ENCODE measurements at regions not wholly inside any gene's neighbourhood (a gene's known extent, or its start where the extent isn't known, plus 50 kb on each side); places are given as distances from the start of the nearest gene placed in this dataset.

DNA sequence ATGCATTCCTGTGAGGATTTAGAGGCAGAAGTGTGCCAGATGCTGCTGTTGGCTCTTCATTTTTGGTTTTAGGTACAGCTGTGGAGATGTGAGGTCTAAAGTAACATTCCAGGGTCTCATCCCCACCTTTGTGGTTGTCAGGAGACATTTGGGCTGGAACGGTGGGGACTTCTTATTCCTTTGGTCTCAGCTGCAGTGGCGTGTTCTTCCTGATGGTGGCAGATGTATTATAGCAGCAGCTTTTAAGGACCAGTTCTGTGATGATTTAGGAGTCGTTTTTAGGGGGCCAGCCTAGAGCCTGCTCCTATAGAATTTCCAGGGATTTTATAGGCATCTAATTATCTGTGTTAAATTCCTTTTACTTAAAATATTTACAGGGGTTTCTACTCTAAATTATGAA lies 221.0 kb upstream of the EOMES start:
- no peak overlapping the region for H2AFZ ChIP-seq
- WGBS (ENCODE audit: low lambda C conversion rate, missing lambda C conversion rate), result 18% methylated on average over 3 of the region's 3 CpGs

DNA sequence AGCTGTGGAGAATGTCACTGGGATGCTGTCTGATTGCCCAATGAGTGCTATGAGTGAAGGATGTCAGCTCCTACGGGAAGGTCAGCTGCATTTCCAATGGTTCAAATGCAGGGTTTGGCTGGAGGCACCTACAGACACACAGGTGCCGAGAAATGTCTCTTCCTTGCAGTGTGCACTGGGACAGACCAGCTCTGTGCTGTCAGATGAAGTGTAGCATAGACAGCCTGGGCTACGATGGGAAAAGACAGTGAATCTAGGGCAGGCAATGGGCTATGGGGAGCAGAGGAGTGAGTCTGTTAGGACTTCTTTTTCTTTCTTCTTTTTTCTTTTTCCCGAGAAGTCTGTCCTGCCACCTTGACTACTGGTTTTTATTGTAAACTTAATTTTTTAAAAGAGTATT lies 223.1 kb upstream of the EOMES start:
- TF ChIP-seq, protein P1, sequence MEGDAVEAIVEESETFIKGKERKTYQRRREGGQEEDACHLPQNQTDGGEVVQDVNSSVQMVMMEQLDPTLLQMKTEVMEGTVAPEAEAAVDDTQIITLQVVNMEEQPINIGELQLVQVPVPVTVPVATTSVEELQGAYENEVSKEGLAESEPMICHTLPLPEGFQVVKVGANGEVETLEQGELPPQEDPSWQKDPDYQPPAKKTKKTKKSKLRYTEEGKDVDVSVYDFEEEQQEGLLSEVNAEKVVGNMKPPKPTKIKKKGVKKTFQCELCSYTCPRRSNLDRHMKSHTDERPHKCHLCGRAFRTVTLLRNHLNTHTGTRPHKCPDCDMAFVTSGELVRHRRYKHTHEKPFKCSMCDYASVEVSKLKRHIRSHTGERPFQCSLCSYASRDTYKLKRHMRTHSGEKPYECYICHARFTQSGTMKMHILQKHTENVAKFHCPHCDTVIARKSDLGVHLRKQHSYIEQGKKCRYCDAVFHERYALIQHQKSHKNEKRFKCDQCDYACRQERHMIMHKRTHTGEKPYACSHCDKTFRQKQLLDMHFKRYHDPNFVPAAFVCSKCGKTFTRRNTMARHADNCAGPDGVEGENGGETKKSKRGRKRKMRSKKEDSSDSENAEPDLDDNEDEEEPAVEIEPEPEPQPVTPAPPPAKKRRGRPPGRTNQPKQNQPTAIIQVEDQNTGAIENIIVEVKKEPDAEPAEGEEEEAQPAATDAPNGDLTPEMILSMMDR (IDR thresholded peaks at IDR 0.05; ENCODE audit: poor library complexity), result no peak
- TF ChIP-seq EZH2phosphoT487 (IDR thresholded peaks at IDR 0.05; ENCODE audit: low read depth, severe bottlenecking, unreplicated experiment) (no peak), EZH2 (IDR thresholded peaks at IDR 0.05; ENCODE audit: borderline replicate concordance) (no peak)
- Histone ChIP-seq H3K9me3 (ENCODE audit: low read depth) (peaks cover 2% of the 10 kb centered on the region), H3K4me1 (ENCODE audit: insufficient read depth) (no peaks in the 10 kb centered on the region), H3K4me3 (no peak overlapping the region), H3K27ac (no peak overlapping the region), H3K27me3 (no peaks in the 10 kb centered on the region), H3K4me2 (no peak overlapping the region), H3K36me3 (replicated peaks; ENCODE audit: insufficient read depth, low read depth) (no peaks in the 10 kb centered on the region), H3K9me2 (replicated peaks; ENCODE audit: insufficient read depth) (no peaks in the 10 kb centered on the region), H4K20me1 (ENCODE audit: insufficient read depth, poor library complexity, severe bottlenecking) (no peaks in the 10 kb centered on the region), H3K79me2 (no peaks in the 10 kb centered on the region), H2AFZ (no peak overlapping the region)
- no peak for DNase-seq (ENCODE audit: low spot score)
- 88% methylated on average over 4 of the region's 4 CpGs for WGBS (ENCODE audit: low lambda C conversion rate, missing lambda C conversion rate)

More for the DNA sequence above, 221.0 kb upstream of the EOMES start:
- Histone ChIP-seq H3K9me2 (replicated peaks; ENCODE audit: insufficient read depth) (no peaks in the 10 kb centered on the region), H3K79me2 (no peaks in the 10 kb centered on the region), H3K4me2 (no peak overlapping the region), H3K9me3 (ENCODE audit: low read depth) (no peaks in the 10 kb centered on the region), H3K4me3 (no peak overlapping the region), H3K4me1 (ENCODE audit: insufficient read depth) (no peaks in the 10 kb centered on the region), H3K27me3 (no peaks in the 10 kb centered on the region), H3K36me3 (replicated peaks; ENCODE audit: insufficient read depth, low read depth) (no peaks in the 10 kb centered on the region), H4K20me1 (ENCODE audit: insufficient read depth, poor library complexity, severe bottlenecking) (no peaks in the 10 kb centered on the region), H3K27ac (no peak overlapping the region)
- DNase-seq (ENCODE audit: low spot score), result peak; percentile 35
- TF ChIP-seq, protein P1 (IDR thresholded peaks at IDR 0.05; ENCODE audit: poor library complexity), result peak; percentile 37
- no peak for TF ChIP-seq EZH2phosphoT487 (IDR thresholded peaks at IDR 0.05; ENCODE audit: low read depth, severe bottlenecking, unreplicated experiment)

DNA sequence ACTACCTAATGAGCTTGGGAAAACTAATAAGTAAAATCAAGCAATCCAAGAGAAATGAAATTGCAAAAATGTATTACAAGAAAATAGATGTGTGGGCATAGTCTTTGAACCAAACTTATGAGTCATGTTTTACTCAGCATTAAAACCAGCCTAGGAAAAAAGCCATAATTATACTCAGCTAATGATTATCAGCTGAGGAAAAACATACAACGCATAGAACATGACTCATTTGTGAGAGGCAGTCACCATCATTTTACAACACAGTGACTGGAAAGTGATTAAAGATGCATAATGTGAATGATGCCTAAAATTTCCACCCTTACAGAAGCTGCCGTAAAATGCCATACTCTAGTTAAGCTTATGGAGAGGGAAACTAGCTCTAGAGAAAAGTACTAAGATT lies 238.0 kb upstream of the EOMES start:
- WGBS (ENCODE audit: low lambda C conversion rate, missing lambda C conversion rate), result 58% methylated on average over 2 of the region's 2 CpGs
- no peak overlapping the region for H2AFZ ChIP-seq
- no peaks in the 10 kb centered on the region for H3K27me3 ChIP-seq
- H3K9me3 ChIP-seq (ENCODE audit: low read depth), result no peaks in the 10 kb centered on the region
- no peak overlapping the region for H3K4me2 ChIP-seq
- no peaks in the 10 kb centered on the region for H3K36me3 ChIP-seq (replicated peaks; ENCODE audit: insufficient read depth, low read depth)
- H3K79me2 ChIP-seq, result no peaks in the 10 kb centered on the region
- no peaks in the 10 kb centered on the region for H3K4me1 ChIP-seq (ENCODE audit: insufficient read depth)
- H4K20me1 ChIP-seq (ENCODE audit: insufficient read depth, poor library complexity, severe bottlenecking), result no peaks in the 10 kb centered on the region
- H3K4me3 ChIP-seq, result no peak overlapping the region
- H3K27ac ChIP-seq, result no peak overlapping the region
- peak; percentile 23 for DNase-seq (ENCODE audit: low spot score)
- TF ChIP-seq, protein P1 (IDR thresholded peaks at IDR 0.05; ENCODE audit: poor library complexity), result no peak
- TF ChIP-seq EZH2phosphoT487 (IDR thresholded peaks at IDR 0.05; ENCODE audit: low read depth, severe bottlenecking, unreplicated experiment) (no peak), EZH2 (IDR thresholded peaks at IDR 0.05; ENCODE audit: borderline replicate concordance) (no peak)
- H3K9me2 ChIP-seq (replicated peaks; ENCODE audit: insufficient read depth), result no peaks in the 10 kb centered on the region

DNA sequence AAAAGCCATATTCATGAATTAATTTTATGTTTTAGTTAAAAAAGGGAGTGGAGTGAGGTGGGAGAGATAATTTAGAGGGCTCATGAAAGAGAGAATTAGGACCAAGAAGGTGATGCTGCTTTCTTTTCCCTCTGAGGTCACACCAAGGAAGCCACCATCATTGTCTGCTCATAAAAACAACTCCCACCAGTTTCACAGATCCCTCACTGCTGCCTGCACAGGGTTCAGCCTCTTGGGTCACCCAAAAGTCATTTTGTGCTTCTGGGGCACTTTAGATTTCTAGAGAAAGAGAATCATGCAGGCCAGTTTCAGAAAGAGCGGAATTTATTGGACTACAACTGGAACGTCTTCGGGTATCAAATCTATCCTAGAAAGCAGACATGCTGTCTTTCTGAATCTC lies 241.4 kb upstream of the EOMES start:
- no peaks in the 10 kb centered on the region for H3K27me3 ChIP-seq
- H3K9me2 ChIP-seq (replicated peaks; ENCODE audit: insufficient read depth), result no peaks in the 10 kb centered on the region
- TF ChIP-seq EZH2 (IDR thresholded peaks at IDR 0.05; ENCODE audit: borderline replicate concordance), result no peak
- TF ChIP-seq EZH2phosphoT487 (IDR thresholded peaks at IDR 0.05; ENCODE audit: low read depth, severe bottlenecking, unreplicated experiment), result no peak
- TF ChIP-seq, protein P1 (IDR thresholded peaks at IDR 0.05; ENCODE audit: poor library complexity), result no peak
- no peaks in the 10 kb centered on the region for H4K20me1 ChIP-seq (ENCODE audit: insufficient read depth, poor library complexity, severe bottlenecking)
- H3K27ac ChIP-seq, result no peak overlapping the region
- no peaks in the 10 kb centered on the region for H3K9me3 ChIP-seq (ENCODE audit: low read depth)
- no peak for DNase-seq (ENCODE audit: low spot score)
- H3K36me3 ChIP-seq (replicated peaks; ENCODE audit: insufficient read depth, low read depth), result no peaks in the 10 kb centered on the region
- no peak overlapping the region for H2AFZ ChIP-seq
- no peak overlapping the region for H3K4me3 ChIP-seq
- no peaks in the 10 kb centered on the region for H3K79me2 ChIP-seq
- no peaks in the 10 kb centered on the region for H3K4me1 ChIP-seq (ENCODE audit: insufficient read depth)
- no peak overlapping the region for H3K4me2 ChIP-seq
- WGBS (ENCODE audit: low lambda C conversion rate, missing lambda C conversion rate), result 98% methylated on average over 3 of the region's 3 CpGs

Data from hepatocyte (in vitro differentiated cells).